Upper lobe of right lung (tissue), 1 donor: ENCODE measurements at regions not wholly inside any gene's neighbourhood (a gene's known extent, or its start where the extent isn't known, plus 50 kb on each side); places are given as distances from the start of the nearest gene placed in this dataset.
"Not testable (repeated sequence)": the region's sequence is repeated elsewhere in the genome, so short reads cannot be mapped to it uniquely, and the experiment has no call there.

Source experiments
- ATAC-seq: fragments of 200-7000 bp; cut with Tn5 transposase; one replicate; pipeline ENCODE4 v1.9.1; 2020; ENCODE audit warnings: mild to moderate bottlenecking, moderate library complexity
- DNase-seq: peaks from one replicate; pipeline ENCODE4 v3.0.0-alpha.2; 2020
- H3K27ac ChIP-seq: fragments of 200-600 bp; one replicate; pipeline ENCODE4 v1.8.0; 2022
- H3K27me3 ChIP-seq: fragments of 200-600 bp; one replicate; pipeline ENCODE4 v1.8.0; 2022; ENCODE audit warnings: mild to moderate bottlenecking
- H3K36me3 ChIP-seq: fragments of 200-600 bp; one replicate; pipeline ENCODE4 v1.8.0; 2022
- H3K4me1 ChIP-seq: fragments of 200-600 bp; one replicate; pipeline ENCODE4 v1.8.0; 2022
- H3K4me3 ChIP-seq: fragments of 200-600 bp; one replicate; pipeline ENCODE4 v1.8.0; 2022; ENCODE audit warnings: mild to moderate bottlenecking
- H3K9me3 ChIP-seq: fragments of 200-600 bp; one replicate; pipeline ENCODE4 v1.8.0; 2022
- intact Hi-C: fragments of 100-400 bp; cut with DNase I; formaldehyde crosslinking; loops from one replicate; pipeline ENCODE4 v1.11.0; 2022
- TF ChIP-seq, protein P1 (sequence below): fragments of 200-600 bp; IDR thresholded peaks from one replicate; pipeline ENCODE4 v1.8.0; 2022; ENCODE audit warnings: antibody characterized with exemption
- donor health status: DM: no; HTN: yes; CAD: no; lungs with severe emphysema.

DNA sequence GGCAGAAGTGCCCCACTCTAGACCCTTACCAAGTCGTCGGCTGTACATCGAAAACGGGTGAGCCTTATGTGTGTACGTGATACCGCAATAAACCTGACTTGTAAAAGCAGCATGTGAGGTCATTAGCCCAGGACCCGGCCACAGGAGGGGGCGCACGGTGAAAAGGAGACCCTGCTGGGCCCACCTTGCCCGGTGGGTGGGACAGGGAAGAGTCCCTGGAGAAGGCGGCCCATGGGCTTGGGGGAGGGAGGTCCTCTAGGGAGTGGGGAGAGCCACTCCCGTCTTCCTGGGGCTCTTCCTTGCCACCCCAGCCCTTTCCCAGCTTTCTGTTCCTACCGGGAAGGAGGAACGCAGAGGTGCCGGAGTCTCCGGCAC, 188.8 kb downstream of the NPIPB11 start:
- H3K27ac ChIP-seq, intact Hi-C loops, ATAC-seq, H3K4me3 ChIP-seq, H3K27me3 ChIP-seq, H3K9me3 ChIP-seq, H3K4me1 ChIP-seq, H3K36me3 ChIP-seq: not testable (repeated sequence)
- peak; percentile 40 for DNase-seq

DNA sequence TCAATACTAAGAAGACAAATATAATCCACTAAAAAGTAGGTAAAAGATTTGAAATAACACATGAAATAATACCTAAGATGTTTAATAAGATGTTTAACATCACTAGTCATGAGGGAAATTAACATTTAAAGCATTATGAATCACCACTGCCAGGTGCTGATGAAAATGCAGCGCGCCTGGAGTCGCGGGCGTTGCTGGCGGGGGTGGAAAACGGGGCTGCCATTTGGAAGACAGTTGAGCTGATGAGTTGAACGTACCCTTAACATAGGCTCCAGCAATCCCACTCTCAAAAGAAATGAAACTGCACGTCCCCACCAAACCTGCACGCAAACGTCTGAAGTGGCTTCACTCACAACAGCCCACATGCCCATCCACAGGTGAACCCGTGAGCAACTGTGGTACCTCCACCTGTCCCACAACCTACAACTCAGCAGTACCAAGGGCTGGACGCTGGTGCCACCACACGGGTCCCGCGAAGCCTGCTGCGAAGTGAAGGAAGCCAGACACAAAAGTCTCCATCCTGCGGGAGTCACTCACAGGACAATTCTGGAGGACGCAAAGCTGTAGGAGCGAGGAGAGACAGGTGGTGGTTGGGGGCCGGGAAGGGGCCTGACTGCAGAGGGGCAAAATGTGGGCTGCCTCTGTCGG, 189.3 kb downstream of the NPIPB11 start:
- H3K9me3 ChIP-seq, intact Hi-C loops, H3K27ac ChIP-seq, DNase-seq, H3K4me1 ChIP-seq, ATAC-seq, H3K36me3 ChIP-seq, H3K4me3 ChIP-seq, H3K27me3 ChIP-seq: not testable (repeated sequence)

DNA sequence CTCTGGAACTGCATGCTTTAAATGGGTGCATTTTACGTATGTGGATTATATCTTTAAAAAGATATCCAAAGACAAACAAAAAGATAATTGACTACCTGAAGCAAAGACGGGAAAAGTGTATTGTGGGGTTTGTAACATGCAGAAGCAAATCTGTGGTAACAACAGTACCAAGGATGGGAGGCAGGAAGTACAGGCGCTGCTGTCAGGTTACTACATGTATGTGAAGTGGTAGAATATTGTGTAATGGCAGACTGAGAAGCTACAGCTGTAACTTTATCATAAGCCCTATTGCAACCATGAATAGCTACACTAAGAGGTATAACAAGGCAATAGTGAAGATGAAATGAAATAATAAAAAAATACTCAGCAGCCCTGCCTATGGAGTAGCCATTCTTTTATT, 192.7 kb downstream of the NPIPB11 start:
- H3K27ac ChIP-seq, intact Hi-C loops, H3K4me1 ChIP-seq, H3K9me3 ChIP-seq, DNase-seq, H3K4me3 ChIP-seq, H3K27me3 ChIP-seq, H3K36me3 ChIP-seq: not testable (repeated sequence)
- peak; percentile 40 for ATAC-seq

- peak; percentile 25 for DNase-seq
- intact Hi-C loops, ATAC-seq: not testable (repeated sequence)
Measured at GRCh38 chr16:29213251-29213650, 193.3 kb downstream of the NPIPB11 start.

DNA sequence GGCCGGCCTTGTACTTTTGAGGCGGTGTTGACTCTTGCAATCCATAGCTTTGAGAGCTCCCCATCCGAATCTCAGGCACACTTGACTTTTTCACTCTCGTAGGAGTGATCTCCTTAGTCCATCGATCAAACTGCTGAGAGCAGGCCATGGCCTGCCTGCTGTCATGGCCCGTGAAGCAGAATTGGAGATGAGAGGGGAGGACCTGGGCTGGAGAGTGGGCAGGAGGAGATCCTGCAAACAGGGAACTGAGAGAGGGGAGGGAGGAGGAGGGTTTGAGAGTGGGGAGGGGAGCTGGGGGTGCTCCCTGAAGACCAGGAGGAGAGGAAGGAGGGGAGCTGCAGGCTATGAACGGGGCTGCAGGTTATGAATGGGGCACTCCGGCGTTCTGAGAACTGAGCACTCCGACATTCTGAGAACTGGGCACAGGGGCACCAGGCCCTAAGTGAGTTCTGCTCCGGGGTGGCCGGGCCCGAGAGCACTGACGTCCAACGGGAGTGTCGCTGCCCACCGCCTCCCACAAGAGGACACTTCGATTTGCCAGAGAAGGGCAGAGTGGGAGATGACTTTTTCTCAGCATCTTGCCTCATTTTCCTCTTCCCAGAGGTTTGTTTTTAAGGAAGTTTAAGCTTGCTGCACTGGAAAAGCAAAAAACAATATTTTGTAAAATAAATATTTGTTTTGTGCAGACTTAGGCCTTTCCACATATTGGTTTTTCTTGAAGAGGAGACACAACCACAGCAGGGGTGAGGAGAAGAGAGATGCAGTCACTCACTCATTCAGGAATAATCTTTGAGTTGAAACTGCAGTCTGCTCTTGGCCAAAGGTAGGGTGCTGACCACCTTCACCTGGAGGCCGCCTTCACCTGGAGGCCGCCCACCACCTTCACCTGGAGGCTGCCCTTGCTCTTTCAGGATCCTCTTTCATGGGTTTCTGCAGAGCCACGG, 194.2 kb downstream of the NPIPB11 start:
- H3K4me1 ChIP-seq, H3K27me3 ChIP-seq, H3K36me3 ChIP-seq, H3K9me3 ChIP-seq, H3K4me3 ChIP-seq, intact Hi-C loops, H3K27ac ChIP-seq: not testable (repeated sequence)
- ATAC-seq: peak; percentile 45
- peak; percentile 41 for DNase-seq

More at GRCh38 chr16:29213251-29213650, 193.3 kb downstream of the NPIPB11 start:
- H3K4me1 ChIP-seq, H3K9me3 ChIP-seq, H3K4me3 ChIP-seq, H3K27ac ChIP-seq, H3K27me3 ChIP-seq, H3K36me3 ChIP-seq: not testable (repeated sequence)

DNA sequence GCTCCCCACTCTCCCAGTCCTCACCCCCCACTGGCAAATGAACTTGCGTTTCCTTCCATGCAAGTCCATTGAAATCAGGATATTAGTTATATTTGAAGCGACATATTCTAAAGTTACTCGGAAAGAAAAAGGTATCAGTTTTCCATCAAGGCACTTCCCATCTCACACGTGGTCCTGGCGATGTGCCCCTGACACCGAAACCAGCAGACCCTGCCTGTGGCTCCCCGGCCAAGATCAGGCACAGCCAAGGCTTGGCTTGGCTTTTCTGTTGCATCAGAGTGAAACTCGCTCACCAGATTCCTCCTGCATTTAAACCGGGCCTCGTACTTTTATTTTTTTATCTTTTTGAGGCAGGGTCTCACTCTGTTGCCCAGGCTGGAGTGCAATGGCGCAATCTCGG, 195.1 kb downstream of the NPIPB11 start:
- ATAC-seq, H3K4me1 ChIP-seq, H3K27ac ChIP-seq, H3K4me3 ChIP-seq, intact Hi-C loops, H3K27me3 ChIP-seq, H3K9me3 ChIP-seq, H3K36me3 ChIP-seq: not testable (repeated sequence)
- DNase-seq: peak; percentile 56

DNA sequence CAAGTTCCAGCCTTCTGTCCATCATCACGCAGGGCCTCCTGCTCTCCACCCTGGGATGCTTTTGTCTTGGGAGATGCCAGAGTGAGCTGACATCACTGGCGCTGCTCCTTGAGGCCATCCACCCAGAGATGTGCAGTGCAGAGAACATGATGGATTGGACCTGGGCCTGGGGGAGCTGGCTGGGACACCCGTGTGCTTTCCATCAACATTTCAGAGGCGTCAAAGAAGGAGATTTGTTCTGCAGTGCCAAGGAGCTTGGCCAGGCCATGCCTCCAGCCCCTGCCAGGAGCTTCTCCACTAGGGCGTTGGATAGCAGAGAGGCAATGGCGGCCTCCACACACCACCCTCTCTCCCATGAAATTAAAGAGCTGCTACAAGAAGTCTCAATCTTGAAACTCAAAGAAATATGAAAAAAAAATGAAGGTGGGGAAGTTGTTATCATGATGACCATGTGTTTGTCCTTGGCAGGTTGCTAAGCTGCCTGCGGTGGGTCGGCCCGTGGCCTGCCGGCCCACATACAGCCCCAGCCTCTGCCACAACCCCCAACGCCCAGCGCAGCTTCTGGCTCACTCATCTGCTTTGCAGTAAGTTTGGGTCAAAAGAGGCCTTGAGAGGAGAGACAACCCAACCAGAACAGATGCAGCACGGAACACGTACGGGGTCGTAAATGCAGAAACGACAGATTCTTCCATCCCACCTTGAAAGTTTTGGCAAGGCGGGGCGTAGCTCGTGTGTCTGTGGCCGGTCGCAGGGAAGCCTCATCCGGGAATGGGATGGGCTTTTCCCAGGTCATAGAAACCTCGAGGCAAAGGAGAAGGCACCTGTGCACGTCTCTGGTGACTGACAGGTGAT, 196.0 kb downstream of the NPIPB11 start:
- H3K4me1 ChIP-seq, H3K36me3 ChIP-seq, H3K4me3 ChIP-seq, H3K27ac ChIP-seq, H3K9me3 ChIP-seq, H3K27me3 ChIP-seq, intact Hi-C loops: not testable (repeated sequence)
- peak; percentile 15 for ATAC-seq
- peak; percentile 28 for DNase-seq

DNA sequence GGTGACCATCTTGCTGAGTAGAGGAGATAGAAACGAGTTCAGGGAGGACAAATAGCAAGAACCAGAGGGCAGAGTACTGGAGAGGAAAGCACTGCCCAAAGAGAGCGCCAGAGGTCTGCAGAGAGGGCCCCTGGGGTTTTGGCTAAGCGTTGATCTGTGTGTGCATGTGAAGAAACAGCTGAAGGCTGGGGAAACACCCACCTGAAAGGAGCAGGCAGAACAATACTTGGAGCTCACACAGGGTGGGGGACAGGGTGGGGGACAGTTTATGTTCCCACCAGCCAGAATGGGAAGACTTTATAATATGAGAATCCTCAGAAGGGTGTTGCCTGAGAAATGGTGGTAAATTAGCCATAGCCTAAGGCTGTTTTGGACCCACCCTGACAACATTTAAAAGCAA, 200.4 kb downstream of the NPIPB11 start:
- H3K36me3 ChIP-seq, H3K27me3 ChIP-seq, H3K4me1 ChIP-seq, H3K27ac ChIP-seq, H3K4me3 ChIP-seq, ATAC-seq, intact Hi-C loops, H3K9me3 ChIP-seq, DNase-seq: not testable (repeated sequence)

DNA sequence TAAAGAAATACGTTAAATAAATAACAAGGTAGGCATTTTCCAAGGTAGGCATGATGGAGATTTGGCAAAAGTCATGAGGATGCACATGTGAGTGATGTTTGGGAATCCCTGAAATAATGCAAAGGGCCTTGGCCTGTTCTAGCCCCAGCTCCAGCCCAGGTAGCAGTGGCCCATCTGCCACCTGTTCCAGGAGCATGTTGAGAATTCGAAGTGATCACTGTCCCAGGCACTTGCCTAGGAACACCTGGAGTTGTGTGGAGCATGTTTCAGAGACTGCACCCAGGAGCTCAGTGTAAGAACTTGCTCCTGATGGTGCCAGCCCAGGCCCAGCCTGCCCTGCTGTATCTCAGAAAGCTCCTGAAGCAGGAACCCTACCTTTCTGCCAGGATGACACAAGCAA, 201.4 kb downstream of the NPIPB11 start:
- H3K36me3 ChIP-seq, ATAC-seq, H3K4me1 ChIP-seq, intact Hi-C loops, H3K27me3 ChIP-seq, H3K9me3 ChIP-seq, H3K4me3 ChIP-seq, H3K27ac ChIP-seq: not testable (repeated sequence)
- peak; percentile 28 for DNase-seq

- DNase-seq (peak; percentile 22), ATAC-seq (no peak)
- no peaks in the 10 kb centered on the region for H3K4me1 ChIP-seq
Measured at GRCh38 chr16:29204806-29205135, 201.7 kb downstream of the NPIPB11 start.

DNA sequence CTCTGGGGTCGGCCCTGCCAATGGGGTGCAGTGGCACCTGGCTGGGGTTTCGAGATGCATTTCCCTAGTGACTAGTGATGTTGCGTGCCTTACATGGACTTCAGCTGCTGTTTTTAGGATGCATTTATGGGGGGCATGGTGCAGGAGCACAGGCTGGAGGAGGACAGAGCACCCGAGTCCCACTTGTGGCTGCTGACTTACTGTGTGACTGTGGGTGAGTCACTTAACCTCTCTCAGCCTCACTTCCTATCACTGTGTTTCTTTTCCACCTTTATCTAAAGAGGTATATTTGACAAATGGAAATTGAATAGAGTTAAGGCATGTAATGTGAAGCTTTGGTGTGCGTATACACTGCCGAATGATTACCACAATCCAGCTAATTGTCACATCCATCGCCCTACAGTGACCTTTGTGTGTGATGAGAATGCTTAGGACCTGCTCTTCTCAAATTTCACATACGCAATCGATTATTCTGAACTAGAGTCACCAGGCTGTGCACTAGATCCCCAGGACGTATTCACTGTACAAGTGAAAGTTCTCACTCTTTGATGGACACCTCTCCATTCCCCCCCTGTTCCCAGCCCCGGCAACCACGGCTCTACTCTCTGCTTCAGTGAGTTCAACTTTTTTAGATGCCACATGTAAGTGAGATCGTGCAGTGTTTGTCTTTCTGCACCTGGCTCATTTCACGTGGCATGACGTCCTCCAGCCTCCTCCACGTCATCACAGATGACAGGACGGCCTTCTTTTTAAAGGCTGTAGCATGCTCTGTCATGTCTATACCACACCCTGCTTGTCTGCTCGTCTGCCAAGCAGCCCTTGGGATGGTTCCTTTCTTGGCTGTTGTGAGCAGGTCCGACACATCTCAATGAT, 202.3 kb downstream of the NPIPB11 start:
- H3K27me3 ChIP-seq, ATAC-seq, H3K36me3 ChIP-seq, H3K4me1 ChIP-seq, intact Hi-C loops, H3K4me3 ChIP-seq, H3K9me3 ChIP-seq, H3K27ac ChIP-seq: not testable (repeated sequence)
- peak; percentile 27 for DNase-seq

More at GRCh38 chr16:29204806-29205135, 201.7 kb downstream of the NPIPB11 start:
- Histone ChIP-seq H3K9me3 (no peaks in the 10 kb centered on the region), H3K4me3 (no peak overlapping the region), H3K27me3 (no peaks in the 10 kb centered on the region), H3K36me3 (no peaks in the 10 kb centered on the region), H3K27ac (no peak overlapping the region)
- TF ChIP-seq, protein P1, sequence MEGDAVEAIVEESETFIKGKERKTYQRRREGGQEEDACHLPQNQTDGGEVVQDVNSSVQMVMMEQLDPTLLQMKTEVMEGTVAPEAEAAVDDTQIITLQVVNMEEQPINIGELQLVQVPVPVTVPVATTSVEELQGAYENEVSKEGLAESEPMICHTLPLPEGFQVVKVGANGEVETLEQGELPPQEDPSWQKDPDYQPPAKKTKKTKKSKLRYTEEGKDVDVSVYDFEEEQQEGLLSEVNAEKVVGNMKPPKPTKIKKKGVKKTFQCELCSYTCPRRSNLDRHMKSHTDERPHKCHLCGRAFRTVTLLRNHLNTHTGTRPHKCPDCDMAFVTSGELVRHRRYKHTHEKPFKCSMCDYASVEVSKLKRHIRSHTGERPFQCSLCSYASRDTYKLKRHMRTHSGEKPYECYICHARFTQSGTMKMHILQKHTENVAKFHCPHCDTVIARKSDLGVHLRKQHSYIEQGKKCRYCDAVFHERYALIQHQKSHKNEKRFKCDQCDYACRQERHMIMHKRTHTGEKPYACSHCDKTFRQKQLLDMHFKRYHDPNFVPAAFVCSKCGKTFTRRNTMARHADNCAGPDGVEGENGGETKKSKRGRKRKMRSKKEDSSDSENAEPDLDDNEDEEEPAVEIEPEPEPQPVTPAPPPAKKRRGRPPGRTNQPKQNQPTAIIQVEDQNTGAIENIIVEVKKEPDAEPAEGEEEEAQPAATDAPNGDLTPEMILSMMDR: no peak
- intact Hi-C loops: no loop called here
